ENCODE measurements at regions not wholly inside any gene's neighbourhood (a gene's known extent, or its start where the extent isn't known, plus 50 kb on each side); places are given as distances from the start of the nearest gene placed in this dataset.

DNA sequence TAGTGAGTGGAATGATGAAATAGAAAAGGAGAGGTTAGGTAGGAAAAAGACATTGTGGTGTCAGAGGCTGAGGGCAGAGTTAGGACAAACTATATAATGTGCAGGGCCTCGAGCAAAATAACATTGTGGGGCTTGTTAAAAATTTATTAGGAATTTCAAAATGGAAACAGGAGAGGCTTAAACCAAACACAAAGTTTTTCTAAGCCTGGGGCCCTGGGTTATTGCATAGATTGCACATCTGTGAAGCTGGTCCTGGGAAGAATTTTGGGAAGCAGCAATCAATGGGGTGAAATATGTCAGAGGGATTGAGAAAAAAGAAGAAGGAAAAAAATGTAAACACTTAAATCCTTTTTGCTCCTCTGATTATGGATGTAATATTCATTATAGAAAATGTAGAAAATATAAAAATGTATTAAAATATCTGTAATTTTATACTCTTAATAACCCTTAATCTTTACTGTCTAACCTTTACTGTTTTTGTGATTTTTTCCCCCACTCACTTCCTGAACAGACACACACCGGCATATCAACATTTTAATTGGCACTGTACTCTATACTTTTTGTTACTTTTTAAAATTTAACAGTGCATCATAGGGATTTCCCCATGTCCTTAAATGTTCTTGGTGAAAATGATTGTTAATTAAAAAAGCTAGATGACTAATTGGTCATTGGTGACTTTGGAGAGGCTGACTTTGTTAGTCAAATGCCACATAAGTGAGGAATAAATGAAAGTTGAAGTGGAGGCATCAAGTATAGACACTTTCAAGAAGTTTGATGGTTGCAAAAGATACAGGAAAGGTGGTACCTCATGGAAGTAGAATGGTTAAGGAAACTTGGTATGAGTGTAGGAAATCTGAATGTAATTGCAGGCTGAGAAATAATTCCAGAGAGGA lies 183.4 kb downstream of the NFKBIZ start:
- H2BK15ac ChIP-seq (ENCODE audit: low read depth, poor library complexity, severe bottlenecking) = no peak overlapping the region
- H3K4me2 ChIP-seq (ENCODE audit: low read length, poor library complexity, severe bottlenecking) = no peak overlapping the region
- H3K4ac ChIP-seq (ENCODE audit: low read depth in 1 of 2, low read length in 2 of 2) = no peak overlapping the region
- no peak overlapping the region for H3K14ac ChIP-seq (ENCODE audit: low read length in 2 of 2)
- no peak overlapping the region for H4K91ac ChIP-seq (ENCODE audit: low read length)
- H3K9ac ChIP-seq (ENCODE audit: low read length) = no peak overlapping the region
- H4K8ac ChIP-seq (ENCODE audit: low read length) = no peak overlapping the region
- no peak overlapping the region for H2AFZ ChIP-seq (ENCODE audit: low read depth, low read length)
- no peaks in the 10 kb centered on the region for H3K27me3 ChIP-seq (ENCODE audit: control insufficient read depth in 1 of 2, insufficient read depth in 1 of 2, low read length in 2 of 2)
- DNase-seq = no peak
- no peak overlapping the region for H3K23ac ChIP-seq (ENCODE audit: low read length in 2 of 2)
- no peaks in the 10 kb centered on the region for H3K4me1 ChIP-seq (ENCODE audit: control insufficient read depth, insufficient read depth, low read depth, low read length)
- WGBS = 94% methylated on average over 2 of the region's 2 CpGs
- H3K18ac ChIP-seq (ENCODE audit: low read depth in 1 of 2, low read length in 2 of 2) = no peak overlapping the region
- no peaks in the 10 kb centered on the region for H3K36me3 ChIP-seq (ENCODE audit: control insufficient read depth in 1 of 2, insufficient read depth in 2 of 2, low read depth in 1 of 2, low read length in 2 of 2)
- H3K9me3 ChIP-seq (ENCODE audit: control insufficient read depth, low read length) = no peaks in the 10 kb centered on the region
- H2AK5ac ChIP-seq (ENCODE audit: low read length, severe bottlenecking) = no peak overlapping the region
- H3K4me3 ChIP-seq (ENCODE audit: insufficient read depth in 1 of 2, low read depth in 1 of 2, low read length in 2 of 2) = no peak overlapping the region
- no peak overlapping the region for H2BK5ac ChIP-seq (ENCODE audit: low read depth, low read length, poor library complexity, severe bottlenecking)
- H3K27ac ChIP-seq (ENCODE audit: low read length, poor library complexity, severe bottlenecking) = no peak overlapping the region
- no peaks in the 10 kb centered on the region for H3K79me1 ChIP-seq (replicated peaks; ENCODE audit: low read length, poor library complexity, severe bottlenecking)
- no peak overlapping the region for H2BK12ac ChIP-seq (ENCODE audit: low read length in 2 of 2)
- no peak overlapping the region for H2BK120ac ChIP-seq (ENCODE audit: low read depth, low read length)

GRCh38 chr3:102034639-102035451 lies 185.5 kb downstream of the NFKBIZ start:
- Histone ChIP-seq H3K14ac (ENCODE audit: low read length in 2 of 2) (no peak overlapping the region), H2AK5ac (ENCODE audit: low read length, severe bottlenecking) (no peak overlapping the region), H3K79me1 (replicated peaks; ENCODE audit: low read length, poor library complexity, severe bottlenecking) (no peaks in the 10 kb centered on the region), H3K4ac (ENCODE audit: low read depth in 1 of 2, low read length in 2 of 2) (no peak overlapping the region), H4K91ac (ENCODE audit: low read length) (no peak overlapping the region), H3K27me3 (ENCODE audit: control insufficient read depth in 1 of 2, insufficient read depth in 1 of 2, low read length in 2 of 2) (no peaks in the 10 kb centered on the region), H2AFZ (ENCODE audit: low read depth, low read length) (no peak overlapping the region), H2BK12ac (ENCODE audit: low read length in 2 of 2) (no peak overlapping the region), H3K4me3 (ENCODE audit: insufficient read depth in 1 of 2, low read depth in 1 of 2, low read length in 2 of 2) (no peak overlapping the region), H3K36me3 (ENCODE audit: control insufficient read depth in 1 of 2, insufficient read depth in 2 of 2, low read depth in 1 of 2, low read length in 2 of 2) (no peaks in the 10 kb centered on the region), H4K8ac (ENCODE audit: low read length) (no peak overlapping the region), H3K23ac (ENCODE audit: low read length in 2 of 2) (no peak overlapping the region), H3K4me1 (ENCODE audit: control insufficient read depth, insufficient read depth, low read depth, low read length) (no peaks in the 10 kb centered on the region), H2BK15ac (ENCODE audit: low read depth, poor library complexity, severe bottlenecking) (no peak overlapping the region), H3K4me2 (ENCODE audit: low read length, poor library complexity, severe bottlenecking) (no peak overlapping the region), H2BK120ac (ENCODE audit: low read depth, low read length) (no peak overlapping the region), H2BK5ac (ENCODE audit: low read depth, low read length, poor library complexity, severe bottlenecking) (no peak overlapping the region), H3K27ac (ENCODE audit: low read length, poor library complexity, severe bottlenecking) (no peak overlapping the region), H3K18ac (ENCODE audit: low read depth in 1 of 2, low read length in 2 of 2) (no peak overlapping the region), H3K9me3 (ENCODE audit: control insufficient read depth, low read length) (no peaks in the 10 kb centered on the region), H3K9ac (ENCODE audit: low read length) (no peak overlapping the region)
- DNase-seq = no peak
- 85% methylated on average over 2 of the region's 3 CpGs for WGBS

GRCh38 chr3:102036017-102036416 lies 186.7 kb downstream of the NFKBIZ start:
- no peak overlapping the region for H3K14ac ChIP-seq (ENCODE audit: low read length in 2 of 2)
- H3K18ac ChIP-seq (ENCODE audit: low read depth in 1 of 2, low read length in 2 of 2) = no peak overlapping the region
- DNase-seq = no peak
- H3K79me1 ChIP-seq (replicated peaks; ENCODE audit: low read length, poor library complexity, severe bottlenecking) = no peaks in the 10 kb centered on the region
- H2AFZ ChIP-seq (ENCODE audit: low read depth, low read length) = no peak overlapping the region
- H2AK5ac ChIP-seq (ENCODE audit: low read length, severe bottlenecking) = no peak overlapping the region
- H3K4ac ChIP-seq (ENCODE audit: low read depth in 1 of 2, low read length in 2 of 2) = no peak overlapping the region
- H2BK120ac ChIP-seq (ENCODE audit: low read depth, low read length) = no peak overlapping the region
- no peak overlapping the region for H3K23ac ChIP-seq (ENCODE audit: low read length in 2 of 2)
- no peaks in the 10 kb centered on the region for H3K36me3 ChIP-seq (ENCODE audit: control insufficient read depth in 1 of 2, insufficient read depth in 2 of 2, low read depth in 1 of 2, low read length in 2 of 2)
- H3K27ac ChIP-seq (ENCODE audit: low read length, poor library complexity, severe bottlenecking) = no peak overlapping the region
- H3K9ac ChIP-seq (ENCODE audit: low read length) = no peak overlapping the region
- H2BK12ac ChIP-seq (ENCODE audit: low read length in 2 of 2) = peak overlapping the region in 1 of 2 experiments; percentile 10
- H3K27me3 ChIP-seq (ENCODE audit: control insufficient read depth in 1 of 2, insufficient read depth in 1 of 2, low read length in 2 of 2) = no peaks in the 10 kb centered on the region
- H4K91ac ChIP-seq (ENCODE audit: low read length) = no peak overlapping the region
- no peaks in the 10 kb centered on the region for H3K4me1 ChIP-seq (ENCODE audit: control insufficient read depth, insufficient read depth, low read depth, low read length)
- no peak overlapping the region for H2BK15ac ChIP-seq (ENCODE audit: low read depth, poor library complexity, severe bottlenecking)
- H3K4me2 ChIP-seq (ENCODE audit: low read length, poor library complexity, severe bottlenecking) = no peak overlapping the region
- no peak overlapping the region for H4K8ac ChIP-seq (ENCODE audit: low read length)
- 100% methylated on average over 2 of the region's 2 CpGs for WGBS
- no peak overlapping the region for H3K4me3 ChIP-seq (ENCODE audit: insufficient read depth in 1 of 2, low read depth in 1 of 2, low read length in 2 of 2)
- no peak overlapping the region for H2BK5ac ChIP-seq (ENCODE audit: low read depth, low read length, poor library complexity, severe bottlenecking)
- H3K9me3 ChIP-seq (ENCODE audit: control insufficient read depth, low read length) = no peaks in the 10 kb centered on the region

DNA sequence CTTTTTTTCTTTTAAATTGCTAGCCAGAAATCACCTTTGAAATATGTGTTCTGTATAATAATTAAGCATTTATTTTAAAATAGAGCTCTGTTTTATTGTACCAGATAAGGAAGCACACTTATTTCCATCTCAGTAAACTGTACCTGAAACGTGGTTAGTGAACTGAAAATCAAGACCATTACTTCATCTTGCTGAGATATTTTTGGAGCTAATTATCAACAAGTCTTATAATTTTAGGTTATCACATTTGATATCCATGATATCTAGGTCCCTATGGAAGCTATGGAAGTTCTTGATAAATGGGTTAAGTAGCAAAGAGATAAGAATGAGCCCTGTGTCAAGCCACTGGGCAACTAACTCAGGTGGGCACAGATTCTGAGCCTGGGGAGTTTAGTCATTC lies 187.2 kb downstream of the NFKBIZ start:
- Histone ChIP-seq H2BK5ac (ENCODE audit: low read depth, low read length, poor library complexity, severe bottlenecking) (no peak overlapping the region), H2AFZ (ENCODE audit: low read depth, low read length) (no peak overlapping the region), H3K9me3 (ENCODE audit: control insufficient read depth, low read length) (no peaks in the 10 kb centered on the region), H3K9ac (ENCODE audit: low read length) (no peak overlapping the region), H3K4ac (ENCODE audit: low read depth in 1 of 2, low read length in 2 of 2) (no peak overlapping the region), H2BK15ac (ENCODE audit: low read depth, poor library complexity, severe bottlenecking) (no peak overlapping the region), H3K4me3 (ENCODE audit: insufficient read depth in 1 of 2, low read depth in 1 of 2, low read length in 2 of 2) (no peak overlapping the region), H3K18ac (ENCODE audit: low read depth in 1 of 2, low read length in 2 of 2) (no peak overlapping the region), H3K23ac (ENCODE audit: low read length in 2 of 2) (no peak overlapping the region), H3K4me1 (ENCODE audit: control insufficient read depth, insufficient read depth, low read depth, low read length) (no peaks in the 10 kb centered on the region), H4K91ac (ENCODE audit: low read length) (no peak overlapping the region), H2BK12ac (ENCODE audit: low read length in 2 of 2) (no peak overlapping the region), H3K36me3 (ENCODE audit: control insufficient read depth in 1 of 2, insufficient read depth in 2 of 2, low read depth in 1 of 2, low read length in 2 of 2) (no peaks in the 10 kb centered on the region), H3K4me2 (ENCODE audit: low read length, poor library complexity, severe bottlenecking) (no peak overlapping the region), H2AK5ac (ENCODE audit: low read length, severe bottlenecking) (no peak overlapping the region), H4K8ac (ENCODE audit: low read length) (no peak overlapping the region), H3K27me3 (ENCODE audit: control insufficient read depth in 1 of 2, insufficient read depth in 1 of 2, low read length in 2 of 2) (no peaks in the 10 kb centered on the region), H3K14ac (ENCODE audit: low read length in 2 of 2) (no peak overlapping the region), H3K79me1 (replicated peaks; ENCODE audit: low read length, poor library complexity, severe bottlenecking) (no peaks in the 10 kb centered on the region), H2BK120ac (ENCODE audit: low read depth, low read length) (no peak overlapping the region), H3K27ac (ENCODE audit: low read length, poor library complexity, severe bottlenecking) (no peak overlapping the region)
- WGBS = no CpG with 5 or more reads among the region's 1 CpG
- no peak for DNase-seq

Measured in mesenchymal stem cell (in vitro differentiated cells and primary cell).